ENCODE measurements at regions not wholly inside any gene's neighbourhood (a gene's known extent, or its start where the extent isn't known, plus 50 kb on each side); places are given as distances from the start of the nearest gene placed in this dataset.

- DNase-seq (ENCODE audit: low spot score): no peak
Observed at GRCh38 chr13:61470786-61471185, 55.1 kb upstream of the PCDH20 start.

DNA sequence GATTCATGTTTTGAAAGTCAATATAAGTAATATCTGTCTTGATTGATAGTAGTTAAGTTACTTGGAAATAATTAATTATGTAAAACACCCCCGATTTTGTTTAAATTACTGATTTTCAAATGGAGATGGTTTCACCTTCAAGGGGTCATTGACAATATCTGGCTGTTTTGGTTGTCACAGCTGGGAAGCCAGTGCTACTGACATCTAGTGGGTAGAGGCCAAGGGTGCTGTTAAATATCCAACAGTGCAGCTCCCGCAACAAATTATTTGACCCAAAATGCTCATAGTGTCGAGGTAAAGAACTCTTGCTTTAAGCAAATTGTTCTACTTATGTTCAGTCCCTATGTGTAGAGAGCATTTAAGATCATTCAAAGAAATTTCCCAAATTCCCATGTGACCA is 50.6 kb upstream of the PCDH20 start:
- DNase-seq (ENCODE audit: low spot score): peak; percentile 10
